K562 (cell line): ENCODE measurements at regions not wholly inside any gene's neighbourhood (a gene's known extent, or its start where the extent isn't known, plus 50 kb on each side); places are given as distances from the start of the nearest gene placed in this dataset.

Source experiments
- ATAC-seq: fragments of 200-7000 bp; cut with Tn5 transposase; 3 replicates; pipeline ENCODE4 v1.9.1; 2020; ENCODE audit warnings: moderate library complexity
- BruUV-seq: library from RNA; stranded (reverse); fragments of 400-500 nt; replicated peaks from 2 replicates; lab custom pipeline; 2021; lab: Mats Ljungman, UMichigan
- CTCF ChIA-PET: fragments of 300-600 bp; formaldehyde crosslinking; extraction: SDS; loops from one replicate; lab custom pipeline; 2021; ENCODE audit warnings: low intra/inter-chr PET ratio; lab: Yijun Ruan, JAX
- POLR2A ChIA-PET: fragments of 300-600, 350-650 bp; sonication (Branson Sonifier 250); formaldehyde crosslinking; extraction: SDS; loops from one replicate; lab custom pipeline; 2021; ENCODE audit warnings: antibody characterized with exemption, inconsistent platforms; lab: Yijun Ruan, JAX
- DNase-seq, 4 experiments: peaks; one replicate each; pipeline versions ENCODE4 v3.0.0 to v3.0.0-alpha.2; 2011 to 2018; ENCODE audit warnings: low spot score in 3 of 4, mixed read lengths in 3 of 4; ENCODE audit errors: extremely low read depth in 1 of 4
- FAIRE-seq: peaks from 2 replicates; lab custom pipeline; 2011; peaks lifted over from hg19 to GRCh38; lab: Jason Lieb, UNC
- H2AFZ ChIP-seq: 2 replicates; pipeline ENCODE4 v1.6.0; 2011; ENCODE audit warnings: low read depth, low read length, control low read depth, inconsistent platforms
- H3K27ac ChIP-seq: fragments of 200-600 bp; 3 replicates; pipeline ENCODE4 v1.8.0; 2011; ENCODE audit warnings: low read depth, mild to moderate bottlenecking, control low read depth, inconsistent platforms, low read length, moderate library complexity, mixed read lengths; ENCODE audit errors: extremely low read depth
- H3K27me3 ChIP-seq, 2 experiments: fragments of 300-600 bp in 1 of 2; 2 replicates in 1 of 2; 3 replicates in 1 of 2; pipeline versions ENCODE4 v1.6.0 to v1.8.0; 2011; ENCODE audit warnings: inconsistent platforms in 2 of 2, low read length in 2 of 2, mild to moderate bottlenecking in 1 of 2, mixed read lengths in 1 of 2, moderate library complexity in 1 of 2; ENCODE audit not compliant: control insufficient read depth in 2 of 2, insufficient read depth in 2 of 2
- H3K36me3 ChIP-seq: fragments of 300-600 bp; 3 replicates; pipeline ENCODE4 v1.8.0; 2011; ENCODE audit warnings: mild to moderate bottlenecking, low read length, inconsistent platforms; ENCODE audit not compliant: control insufficient read depth, insufficient read depth
- H3K4me1 ChIP-seq, 2 experiments: fragments of 200-600 bp in 1 of 2; replicated peaks in 1 of 2; 2 replicates in 1 of 2; 3 replicates in 1 of 2; pipeline versions ENCODE4 v1.5.1 to v1.8.0; 2011; ENCODE audit warnings: inconsistent platforms in 2 of 2, low read length in 2 of 2, mild to moderate bottlenecking in 1 of 2, mixed read lengths in 1 of 2, moderate library complexity in 1 of 2; ENCODE audit not compliant: control insufficient read depth in 2 of 2, insufficient read depth in 2 of 2
- H3K4me2 ChIP-seq: 2 replicates; pipeline ENCODE4 v1.6.1; 2011; ENCODE audit warnings: low read length, control low read depth, inconsistent platforms, mixed read lengths; ENCODE audit not compliant: insufficient read depth
- H3K4me3 ChIP-seq: fragments of 200-600 bp; sonication (generic), shearing (Covaris generic); 2 replicates; pipeline ENCODE4 v1.5.1; 2016; ENCODE audit warnings: control low read depth, inconsistent platforms
- H3K79me2 ChIP-seq: fragments of 200-600 bp; 3 replicates; pipeline ENCODE4 v1.8.0; 2011; ENCODE audit warnings: low read length, inconsistent platforms; ENCODE audit not compliant: control insufficient read depth, insufficient read depth
- H3K9ac ChIP-seq, 2 experiments: 2 replicates each; pipeline versions ENCODE4 v1.6.0 to v1.6.1; 2011; ENCODE audit warnings: low read depth in 2 of 2, low read length in 2 of 2, control low read depth in 1 of 2, inconsistent platforms in 1 of 2, mild to moderate bottlenecking in 1 of 2, mixed read lengths in 1 of 2; ENCODE audit not compliant: insufficient read depth in 1 of 2
- H3K9me1 ChIP-seq: one replicate; pipeline ENCODE4 v1.6.0; 2011; ENCODE audit warnings: inconsistent platforms, mild to moderate bottlenecking, low read length, moderate library complexity; ENCODE audit not compliant: control insufficient read depth, insufficient read depth
- H3K9me3 ChIP-seq: replicated peaks from 2 replicates; pipeline ENCODE4 v1.5.1; 2011; ENCODE audit warnings: low read depth, low read length, inconsistent platforms; ENCODE audit not compliant: control insufficient read depth, insufficient read depth
- H4K20me1 ChIP-seq: replicated peaks from 2 replicates; pipeline ENCODE4 v1.6.1; 2011; ENCODE audit warnings: low read length, inconsistent platforms, mixed read lengths; ENCODE audit not compliant: control insufficient read depth, insufficient read depth
- BCL6 ChIP-seq: fragments of 250-450 bp; sonication (Bioruptor Pico); IDR thresholded peaks from 2 replicates; pipeline ENCODE4 v1.4.0; 2020
- DDX20 ChIP-seq: fragments of 450-650 bp; IDR thresholded peaks from 2 replicates; pipeline ENCODE4 v1.6.1; 2016; ENCODE audit warnings: missing genetic modification characterization, low read depth, mild to moderate bottlenecking, missing compliant biosample characterization, moderate library complexity
- FOXP1 ChIP-seq: sonication (generic); formaldehyde crosslinking; IDR thresholded peaks from 2 replicates; pipeline ENCODE4 v1.8.0; 2022; ENCODE audit warnings: mild to moderate bottlenecking, missing genetic modification reagents
- GATA2 ChIP-seq: sonication (generic); formaldehyde crosslinking; IDR thresholded peaks from 2 replicates; pipeline ENCODE4 v1.4.0; 2020; ENCODE audit warnings: mild to moderate bottlenecking, missing genetic modification reagents
- HDAC1 ChIP-seq, 2 experiments: fragments of 450-650 bp; IDR thresholded peaks; 2 replicates each; pipeline ENCODE4 v1.6.1; 2016 to 2017; ENCODE audit warnings: inconsistent platforms in 1 of 2, mild to moderate bottlenecking in 1 of 2, moderate library complexity in 1 of 2
- HNRNPUL1 ChIP-seq: fragments of 200-400 bp; formaldehyde crosslinking; IDR thresholded peaks from 2 replicates; pipeline ENCODE4 v1.6.1; 2017; ENCODE audit warnings: low read length
- L3MBTL2 ChIP-seq: fragments of 450-650 bp; IDR thresholded peaks from 2 replicates; pipeline ENCODE4 v1.6.1; 2016; ENCODE audit warnings: mild to moderate bottlenecking, moderate library complexity
- MTA1 ChIP-seq: fragments of 450-650 bp; IDR thresholded peaks from 2 replicates; pipeline ENCODE4 v1.6.1; 2017; ENCODE audit warnings: borderline replicate concordance
- NR3C1 ChIP-seq: sonication (generic); formaldehyde crosslinking; IDR thresholded peaks from 2 replicates; pipeline ENCODE4 v1.8.1; 2022; ENCODE audit warnings: missing genetic modification reagents
- PCBP1 ChIP-seq: fragments of 200-400 bp; formaldehyde crosslinking; IDR thresholded peaks from 2 replicates; pipeline ENCODE4 v1.6.1; 2018; ENCODE audit warnings: mild to moderate bottlenecking, low read depth, low read length; ENCODE audit not compliant: poor library complexity, severe bottlenecking
- POLR2A ChIP-seq: fragments of 450-650 bp; conservative IDR thresholded peaks from 2 replicates; pipeline ENCODE4 v1.6.1; 2016
- SAP30 ChIP-seq: fragments of 200-600 bp; sonication (generic); IDR thresholded peaks from 2 replicates; pipeline ENCODE4 v1.6.1; 2012; ENCODE audit warnings: borderline replicate concordance, low read depth, mild to moderate bottlenecking, moderate library complexity, low read length, control low read depth, inconsistent platforms; ENCODE audit not compliant: insufficient read depth, poor library complexity, severe bottlenecking
- XRCC4 ChIP-seq: IDR thresholded peaks from one replicate; pipeline ENCODE4 v1.6.1; 2011; ENCODE audit not compliant: insufficient read depth, insufficient read length; ENCODE audit errors: extremely low read depth
- ZBTB8A ChIP-seq: fragments of 450-650 bp; IDR thresholded peaks from 2 replicates; pipeline ENCODE4 v1.6.1; 2018; ENCODE audit warnings: mild to moderate bottlenecking, moderate library complexity; ENCODE audit not compliant: partially characterized antibody
- ZNF444 ChIP-seq: fragments of 250-450 bp; sonication (Bioruptor Pico); IDR thresholded peaks from 2 replicates; pipeline ENCODE4 v1.4.0; 2020; ENCODE audit warnings: mild to moderate bottlenecking, moderate library complexity
- ZNF830 ChIP-seq: fragments of 250-450 bp; sonication (Bioruptor Pico); IDR thresholded peaks from 2 replicates; pipeline ENCODE4 v1.5.0; 2021; ENCODE audit warnings: mild to moderate bottlenecking
- ZZZ3 ChIP-seq: fragments of 450-650 bp; IDR thresholded peaks from 2 replicates; pipeline ENCODE4 v1.6.1; 2016; ENCODE audit warnings: antibody characterized with exemption, mild to moderate bottlenecking, moderate library complexity
- WGBS: fragments of 100-300 bp; shearing (Covaris generic); methylation state at CpG from one replicate; pipeline ENCODE4 v1.1.6; 2016; ENCODE audit warnings: low coverage, mixed read lengths; ENCODE audit not compliant: insufficient coverage; ENCODE audit errors: missing lambda C conversion rate; 5-methylcytosine and 5-hydroxymethylcytosine counted together
- in situ Hi-C: fragments of 300-500 bp; cut with MboI; formaldehyde crosslinking; loops from 4 replicates; pipeline ENCODE4 v1.15.0; 2018; ENCODE audit warnings: inconsistent platforms, mixed read lengths
- intact Hi-C: fragments of 100-400 bp; cut with micrococcal nuclease; formaldehyde crosslinking; loops from 2 replicates; pipeline ENCODE4 v1.14.2; 2022
- TF ChIP-seq, protein P1 (sequence below): fragments of 250-450 bp; sonication (Bioruptor Pico); IDR thresholded peaks from 2 replicates; pipeline ENCODE4 v1.4.0; 2020; ENCODE audit warnings: mild to moderate bottlenecking
- TF ChIP-seq, protein P2 (sequence below): fragments of 250-450 bp; sonication (Bioruptor Pico); IDR thresholded peaks from 2 replicates; pipeline ENCODE4 v1.8.0; 2021; ENCODE audit warnings: moderate library complexity, mild to moderate bottlenecking, inconsistent platforms

DNA sequence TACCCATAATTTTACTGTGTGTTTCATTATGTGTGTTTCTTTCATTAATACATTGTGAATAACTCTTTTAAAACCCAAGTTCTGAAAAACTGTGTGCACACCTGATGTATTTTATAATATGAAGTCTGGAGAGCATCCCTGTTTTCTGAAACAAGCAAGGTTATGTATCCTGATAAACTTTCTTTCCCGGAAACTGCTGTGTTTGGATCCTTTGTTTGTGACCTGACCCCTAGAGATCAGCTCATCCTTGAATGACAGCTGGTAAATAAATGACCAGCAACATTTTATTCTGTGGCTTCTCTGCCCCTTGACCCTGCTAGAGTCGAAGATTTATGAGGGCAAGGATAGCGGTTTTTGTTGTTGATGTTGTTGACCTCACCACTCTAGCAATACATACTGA is 535.6 kb upstream of the ZFP42 start:
- H3K9ac ChIP-seq, result no peak overlapping the region
- H3K27ac ChIP-seq, result no peak overlapping the region
- H3K4me3 ChIP-seq, result no peak overlapping the region
- no peaks in the 10 kb centered on the region for H3K79me2 ChIP-seq
- DNase-seq (no peak), FAIRE-seq (no peak), ATAC-seq (no peak)
- H3K9me1 ChIP-seq, result no peaks in the 10 kb centered on the region
- no peaks in the 10 kb centered on the region for H3K27me3 ChIP-seq
- no peaks in the 10 kb centered on the region; the same call in 1 of the 2 replicates for H4K20me1 ChIP-seq
- H2AFZ ChIP-seq, result no peak overlapping the region
- intact Hi-C loops, result no loop called here
- ChIA-PET CTCF (no interaction called here), POLR2A (no interaction called here)
- no peaks in the 10 kb centered on the region for H3K4me1 ChIP-seq
- 4% methylated on average over 3 of the region's 3 CpGs for WGBS
- H3K36me3 ChIP-seq, result no peaks in the 10 kb centered on the region
- no TSS peak for BruUV-seq
- no peak for TF ChIP-seq XRCC4
- TF ChIP-seq PCBP1, result no peak
- no peak for TF ChIP-seq ZZZ3
- TF ChIP-seq GATA2 (CRISPR knock-in tag), result no peak
- TF ChIP-seq DDX20 (tag), result no peak
- no peak for TF ChIP-seq SAP30
- TF ChIP-seq ZNF830 (CRISPR knock-in tag), result no peak
- TF ChIP-seq POLR2A, result no peak
- no peak for TF ChIP-seq L3MBTL2
- TF ChIP-seq, protein P1, sequence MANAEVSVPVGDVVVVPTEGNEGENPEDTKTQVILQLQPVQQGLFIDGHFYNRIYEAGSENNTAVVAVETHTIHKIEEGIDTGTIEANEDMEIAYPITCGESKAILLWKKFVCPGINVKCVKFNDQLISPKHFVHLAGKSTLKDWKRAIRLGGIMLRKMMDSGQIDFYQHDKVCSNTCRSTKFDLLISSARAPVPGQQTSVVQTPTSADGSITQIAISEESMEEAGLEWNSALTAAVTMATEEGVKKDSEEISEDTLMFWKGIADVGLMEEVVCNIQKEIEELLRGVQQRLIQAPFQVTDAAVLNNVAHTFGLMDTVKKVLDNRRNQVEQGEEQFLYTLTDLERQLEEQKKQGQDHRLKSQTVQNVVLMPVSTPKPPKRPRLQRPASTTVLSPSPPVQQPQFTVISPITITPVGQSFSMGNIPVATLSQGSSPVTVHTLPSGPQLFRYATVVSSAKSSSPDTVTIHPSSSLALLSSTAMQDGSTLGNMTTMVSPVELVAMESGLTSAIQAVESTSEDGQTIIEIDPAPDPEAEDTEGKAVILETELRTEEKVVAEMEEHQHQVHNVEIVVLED (CRISPR knock-in tag), result no peak
- no peak for TF ChIP-seq HNRNPUL1
- TF ChIP-seq ZNF444 (CRISPR knock-in tag), result no peak
- TF ChIP-seq, protein P2, sequence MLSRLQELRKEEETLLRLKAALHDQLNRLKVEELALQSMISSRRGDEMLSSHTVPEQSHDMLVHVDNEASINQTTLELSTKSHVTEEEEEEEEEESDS, result no peak
- TF ChIP-seq FOXP1 (CRISPR knock-in tag), result no peak
- no peak for TF ChIP-seq HDAC1 (IDR thresholded peaks at IDR 0.05)
- TF ChIP-seq NR3C1, result no peak
- no peak for TF ChIP-seq BCL6
- no peak for TF ChIP-seq MTA1
- no peak for TF ChIP-seq ZBTB8A
- H3K4me2 ChIP-seq, result no peak overlapping the region
- in situ Hi-C loops, result no loop called here
- no peaks in the 10 kb centered on the region for H3K9me3 ChIP-seq
